GM23338 (cell line): ENCODE measurements at regions not wholly inside any gene's neighbourhood (a gene's known extent, or its start where the extent isn't known, plus 50 kb on each side); places are given as distances from the start of the nearest gene placed in this dataset.

Experiments used
- ATAC-seq: fragments of 200-7000 bp; cut with Tn5 transposase; 3 replicates; pipeline ENCODE4 v1.9.1; 2020
- DNase-seq: peaks from one replicate; pipeline ENCODE4 v3.0.0-alpha.2; 2015; ENCODE audit warnings: low spot score
- H2AFZ ChIP-seq: fragments of 200-600 bp; sonication (generic); 2 replicates; pipeline ENCODE4 v1.8.0; 2016; ENCODE audit warnings: antibody characterized with exemption, mild to moderate bottlenecking, moderate library complexity
- H3F3A ChIP-seq: fragments of 200-600 bp; sonication (generic); replicated peaks from 2 replicates; pipeline ENCODE4 v1.8.0; 2017; ENCODE audit warnings: antibody characterized with exemption, mixed run types, low read depth
- H3K27ac ChIP-seq: fragments of 200-600 bp; sonication (generic); 2 replicates; pipeline ENCODE4 v1.6.1; 2016; ENCODE audit warnings: low read depth
- H3K27me3 ChIP-seq: fragments of 200-600 bp; sonication (generic); 2 replicates; pipeline ENCODE4 v1.8.0; 2016; ENCODE audit warnings: mild to moderate bottlenecking, mixed run types, moderate library complexity; ENCODE audit not compliant: insufficient read depth
- H3K36me3 ChIP-seq: fragments of 200-600 bp; sonication (generic); 2 replicates; pipeline ENCODE4 v1.8.0; 2016; ENCODE audit warnings: mild to moderate bottlenecking; ENCODE audit not compliant: insufficient read depth
- H3K4me1 ChIP-seq: fragments of 200-600 bp; sonication (generic); 2 replicates; pipeline ENCODE4 v1.8.0; 2016; ENCODE audit warnings: mild to moderate bottlenecking, moderate library complexity; ENCODE audit not compliant: insufficient read depth
- H3K4me2 ChIP-seq: fragments of 200-600 bp; sonication (generic); 2 replicates; pipeline ENCODE4 v1.7.1; 2017; ENCODE audit warnings: mixed run types
- H3K4me3 ChIP-seq: fragments of 200-600 bp; sonication (generic); 2 replicates; pipeline ENCODE4 v1.6.1; 2016; ENCODE audit warnings: mixed run types
- H3K79me2 ChIP-seq: fragments of 200-600 bp; sonication (generic); replicated peaks from 2 replicates; pipeline ENCODE4 v1.8.0; 2017; ENCODE audit warnings: mild to moderate bottlenecking; ENCODE audit not compliant: insufficient read depth
- H3K9me2 ChIP-seq: fragments of 200-600 bp; sonication (generic); 2 replicates; pipeline ENCODE4 v1.8.0; 2017; ENCODE audit not compliant: insufficient read depth
- H4K20me1 ChIP-seq: fragments of 200-600 bp; sonication (generic); replicated peaks from 2 replicates; pipeline ENCODE4 v1.8.0; 2017; ENCODE audit warnings: mild to moderate bottlenecking; ENCODE audit not compliant: insufficient read depth
- H3K27ac Mint-ChIP-seq: 2 replicates; pipeline ENCODE4 v1.8.0; 2020; ENCODE audit warnings: inconsistent platforms, mild to moderate bottlenecking, moderate library complexity, mixed read lengths
- H3K27me3 Mint-ChIP-seq: 3 replicates; pipeline ENCODE4 v1.8.0; 2022; ENCODE audit warnings: low read depth, mild to moderate bottlenecking, moderate library complexity, mixed read lengths, inconsistent platforms; ENCODE audit not compliant: insufficient read depth, poor library complexity
- H3K36me3 Mint-ChIP-seq: 3 replicates; pipeline ENCODE4 v1.8.0; 2021; ENCODE audit warnings: low read depth, mild to moderate bottlenecking, inconsistent platforms, moderate library complexity, mixed read lengths
- H3K4me1 Mint-ChIP-seq: 3 replicates; pipeline ENCODE4 v1.8.0; 2020; ENCODE audit warnings: mild to moderate bottlenecking, inconsistent platforms, mixed read lengths
- H3K4me3 Mint-ChIP-seq: 3 replicates; pipeline ENCODE4 v1.8.0; 2021; ENCODE audit warnings: moderate library complexity, mild to moderate bottlenecking, inconsistent platforms, mixed read lengths
- H3K9me3 Mint-ChIP-seq: 3 replicates; pipeline ENCODE4 v1.8.0; 2020; ENCODE audit warnings: moderate library complexity, mild to moderate bottlenecking, inconsistent platforms, mixed read lengths
- CREB1 ChIP-seq: fragments of 250-450 bp; sonication (Bioruptor Pico); IDR thresholded peaks from 2 replicates; pipeline ENCODE4 v1.5.0; 2020; ENCODE audit warnings: low read depth, mild to moderate bottlenecking, moderate library complexity
- CTCF ChIP-seq, 2 experiments: fragments of 200-600 bp in 1 of 2; sonication (generic) in 1 of 2; conservative IDR thresholded peaks; 2 replicates each; pipeline versions ENCODE4 v1.5.1 to v1.6.1; 2016 to 2017; ENCODE audit warnings: antibody characterized with exemption in 2 of 2, low read depth in 2 of 2, mild to moderate bottlenecking in 2 of 2, moderate library complexity in 1 of 2
- ETS1 ChIP-seq: IDR thresholded peaks from 2 replicates; pipeline ENCODE4 v1.6.1; 2016; ENCODE audit warnings: antibody characterized with exemption
- EZH2 ChIP-seq: fragments of 200-600 bp; sonication (generic); IDR thresholded peaks from one replicate; pipeline ENCODE4 v1.8.0; 2017; ENCODE audit warnings: antibody characterized with exemption, mild to moderate bottlenecking, low read depth; ENCODE audit not compliant: unreplicated experiment
- EZH2phosphoT487 ChIP-seq: fragments of 200-600 bp; sonication (generic); IDR thresholded peaks from one replicate; pipeline ENCODE4 v1.8.1; 2018; ENCODE audit warnings: antibody characterized with exemption; ENCODE audit not compliant: unreplicated experiment
- JUNB ChIP-seq: IDR thresholded peaks from one replicate; pipeline ENCODE4 v1.6.1; 2016; ENCODE audit warnings: antibody characterized with exemption; ENCODE audit not compliant: unreplicated experiment
- NANOG ChIP-seq: IDR thresholded peaks from 2 replicates; pipeline ENCODE4 v1.6.1; 2016; ENCODE audit warnings: antibody characterized with exemption, borderline replicate concordance
- POLR2AphosphoS5 ChIP-seq: IDR thresholded peaks from 2 replicates; pipeline ENCODE4 v1.6.1; 2016; ENCODE audit warnings: antibody characterized with exemption, low read depth
- REST ChIP-seq: IDR thresholded peaks from one replicate; pipeline ENCODE4 v1.6.1; 2018; ENCODE audit warnings: antibody characterized with exemption; ENCODE audit not compliant: unreplicated experiment
- STAT1 ChIP-seq: IDR thresholded peaks from one replicate; pipeline ENCODE4 v1.6.1; 2016; ENCODE audit warnings: antibody characterized with exemption; ENCODE audit not compliant: unreplicated experiment
- ZNF114 ChIP-seq: fragments of 250-450 bp; sonication (Bioruptor Pico); IDR thresholded peaks from 2 replicates; pipeline ENCODE4 v1.5.0; 2020; ENCODE audit warnings: mild to moderate bottlenecking, moderate library complexity
- ZNF331 ChIP-seq: fragments of 250-450 bp; sonication (Bioruptor Pico); IDR thresholded peaks from 2 replicates; pipeline ENCODE4 v1.5.0; 2020; ENCODE audit warnings: low read depth, mild to moderate bottlenecking, moderate library complexity
- ZNF462 ChIP-seq: fragments of 250-450 bp; sonication (Bioruptor Pico); IDR thresholded peaks from 2 replicates; pipeline ENCODE4 v1.5.0; 2020; ENCODE audit warnings: mild to moderate bottlenecking, moderate library complexity

- no peaks in the 10 kb centered on the region for H3F3A ChIP-seq
- TF ChIP-seq JUNB (no peak), EZH2phosphoT487 (no peak), ZNF114 (CRISPR knock-in tag) (no peak), EZH2 (no peak), CTCF (conservative IDR thresholded peaks at IDR 0.05; ENCODE audit: low read depth in 2 of 2) (no peak), NANOG (no peak), POLR2AphosphoS5 (no peak), CREB1 (no peak), REST (no peak), STAT1 (no peak), ZNF462 (no peak), ETS1 (no peak), ZNF331 (CRISPR knock-in tag) (no peak)
These were observed 129.6 kb downstream of the DKK1 start for GRCh38 chr10:52443419-52444388.

More at GRCh38 chr10:52443419-52444388, 129.6 kb downstream of the DKK1 start:
- H3K27me3 ChIP-seq = no peaks in the 10 kb centered on the region
- ATAC-seq (no peak), DNase-seq (no peak)
- H2AFZ ChIP-seq = no peak overlapping the region
- H4K20me1 ChIP-seq = no peaks in the 10 kb centered on the region
- no peak overlapping the region for H3K27ac Mint-ChIP-seq
- H3K4me3 ChIP-seq = no peak overlapping the region
- H3K36me3 Mint-ChIP-seq = no peaks in the 10 kb centered on the region
- no peaks in the 10 kb centered on the region for H3K9me3 Mint-ChIP-seq
- no peaks in the 10 kb centered on the region for H3K36me3 ChIP-seq
- H3K27ac ChIP-seq = no peak overlapping the region
- H3K4me1 ChIP-seq = peaks cover 15% of the 10 kb centered on the region; the same call in 1 of the 2 replicates
- no peak overlapping the region for H3K4me2 ChIP-seq
- no peak overlapping the region for H3K4me3 Mint-ChIP-seq
- H3K79me2 ChIP-seq = no peaks in the 10 kb centered on the region
- H3K9me2 ChIP-seq = no peaks in the 10 kb centered on the region
- peaks cover 15% of the 10 kb centered on the region; the same call in 2 of the 3 replicates for H3K4me1 Mint-ChIP-seq
- H3K27me3 Mint-ChIP-seq = peaks cover 3% of the 10 kb centered on the region
